ENCODE measurements at regions not wholly inside any gene's neighbourhood (a gene's known extent, or its start where the extent isn't known, plus 50 kb on each side); places are given as distances from the start of the nearest gene placed in this dataset.

- TF ChIP-seq SMC3 (conservative IDR thresholded peaks at IDR 0.05; ENCODE audit: poor library complexity) (no peak), TAF1 (IDR thresholded peaks at IDR 0.05; ENCODE audit: low read depth) (no peak), EZH2 (IDR thresholded peaks at IDR 0.05; ENCODE audit: borderline replicate concordance, insufficient read depth, low read length, poor library complexity, severe bottlenecking) (no peak)
- H3K9ac ChIP-seq (ENCODE audit: low read length) = no peak overlapping the region
- H3F3A ChIP-seq (ENCODE audit: insufficient read depth, low read length, poor library complexity, severe bottlenecking) = no peaks in the 10 kb centered on the region
- no peaks in the 10 kb centered on the region for H3K9me3 ChIP-seq (ENCODE audit: low read length)
- H2AFZ ChIP-seq (ENCODE audit: low read depth, low read length) = no peak overlapping the region
- no peak overlapping the region for H3K4me2 ChIP-seq (ENCODE audit: low read length)
- no peaks in the 10 kb centered on the region for H3K36me3 ChIP-seq (ENCODE audit: insufficient read depth, low read length)
- H3K27me3 ChIP-seq (ENCODE audit: insufficient read depth, low read depth, low read length) = no peaks in the 10 kb centered on the region
- H3K79me2 ChIP-seq (replicated peaks; ENCODE audit: insufficient read depth, low read length) = no peaks in the 10 kb centered on the region
- H4K20me1 ChIP-seq (ENCODE audit: insufficient read depth) = no peaks in the 10 kb centered on the region
- no peaks in the 10 kb centered on the region for H3K9me2 ChIP-seq (ENCODE audit: insufficient read depth, low read length)
- H3K27ac ChIP-seq (ENCODE audit: low read length) = no peak overlapping the region
- no peak overlapping the region for H3K4me3 ChIP-seq (ENCODE audit: low read length)
These were observed 336.9 kb downstream of the DUSP6 start for GRCh38 chr12:89015419-89015818.

- H3K36me3 ChIP-seq (ENCODE audit: insufficient read depth, low read length) = no peaks in the 10 kb centered on the region
- no peak for TF ChIP-seq RAD21 (conservative IDR thresholded peaks at IDR 0.05)
- TF ChIP-seq EZH2 (IDR thresholded peaks at IDR 0.05; ENCODE audit: borderline replicate concordance, insufficient read depth, low read length, poor library complexity, severe bottlenecking) = no peak
- TF ChIP-seq CTCF (IDR thresholded peaks at IDR 0.05; ENCODE audit: poor library complexity, severe bottlenecking) = no peak
- TF ChIP-seq POLR2AphosphoS5 (IDR thresholded peaks at IDR 0.05) = no peak
- TF ChIP-seq TAF1 (IDR thresholded peaks at IDR 0.05; ENCODE audit: low read depth) = no peak
- TF ChIP-seq SMC3 (conservative IDR thresholded peaks at IDR 0.05; ENCODE audit: poor library complexity) = no peak
- no peak for TF ChIP-seq REST (IDR thresholded peaks at IDR 0.05; ENCODE audit: borderline replicate concordance)
- no peak for TF ChIP-seq EP300 (conservative IDR thresholded peaks at IDR 0.05; ENCODE audit: poor library complexity, severe bottlenecking)
- no peak for TF ChIP-seq MXI1 (conservative IDR thresholded peaks at IDR 0.05; ENCODE audit: poor library complexity, severe bottlenecking)
- H3K9ac ChIP-seq (ENCODE audit: low read length) = no peak overlapping the region
- H3K27ac ChIP-seq (ENCODE audit: low read length) = no peak overlapping the region
- no peaks in the 10 kb centered on the region for H3K79me2 ChIP-seq (replicated peaks; ENCODE audit: insufficient read depth, low read length)
- H3K4me2 ChIP-seq (ENCODE audit: low read length) = no peak overlapping the region
- no peak overlapping the region for H2AFZ ChIP-seq (ENCODE audit: low read depth, low read length)
- no peaks in the 10 kb centered on the region for H3K27me3 ChIP-seq (ENCODE audit: insufficient read depth, low read depth, low read length)
- no peaks in the 10 kb centered on the region for H3F3A ChIP-seq (ENCODE audit: insufficient read depth, low read length, poor library complexity, severe bottlenecking)
- H4K20me1 ChIP-seq (ENCODE audit: insufficient read depth) = no peaks in the 10 kb centered on the region
- H3K9me3 ChIP-seq (ENCODE audit: low read length) = no peaks in the 10 kb centered on the region
- H3K4me3 ChIP-seq (ENCODE audit: low read length) = no peak overlapping the region
- no peaks in the 10 kb centered on the region for H3K9me2 ChIP-seq (ENCODE audit: insufficient read depth, low read length)
These were observed 353.9 kb downstream of the DUSP6 start for GRCh38 chr12:88998421-88998820.
